SU-DHL-6 (cell line): ENCODE measurements at regions not wholly inside any gene's neighbourhood (a gene's known extent, or its start where the extent isn't known, plus 50 kb on each side); places are given as distances from the start of the nearest gene placed in this dataset.

Source experiments
- CTCF ChIP-seq: fragments of 200-600 bp; sonication (generic); IDR thresholded peaks from one replicate; pipeline ENCODE4 v1.5.1; 2017; ENCODE audit warnings: antibody characterized with exemption, mild to moderate bottlenecking, low read length, moderate library complexity; ENCODE audit not compliant: insufficient read depth, poor library complexity, severe bottlenecking
- EZH2phosphoT487 ChIP-seq: fragments of 200-600 bp; sonication (generic), shearing (Covaris generic); conservative IDR thresholded peaks from 2 replicates; pipeline ENCODE4 v1.6.1; 2018; ENCODE audit warnings: mild to moderate bottlenecking, antibody characterized with exemption, low read length, moderate library complexity, mixed read lengths

GRCh38 chr6:117078624-117079023, 186.7 kb upstream of the VGLL2 start:
- TF ChIP-seq CTCF: no peak
- TF ChIP-seq EZH2phosphoT487: no peak
